HepG2 (cell line): ENCODE measurements at regions not wholly inside any gene's neighbourhood (a gene's known extent, or its start where the extent isn't known, plus 50 kb on each side); places are given as distances from the start of the nearest gene placed in this dataset.

Experiments used
- AGO1 ChIP-seq: fragments of 200-400 bp; formaldehyde crosslinking; IDR thresholded peaks from 2 replicates; pipeline ENCODE4 v1.6.1; 2017; ENCODE audit warnings: mild to moderate bottlenecking, low read depth, low read length, moderate library complexity; ENCODE audit not compliant: poor library complexity, severe bottlenecking
- CENPT ChIP-seq: sonication (generic); formaldehyde crosslinking; IDR thresholded peaks from 2 replicates; pipeline ENCODE4 v1.8.0; 2022; ENCODE audit warnings: low read depth, mild to moderate bottlenecking, moderate library complexity, missing genetic modification reagents
- ELF4 ChIP-seq: sonication (generic); formaldehyde crosslinking; IDR thresholded peaks from 2 replicates; pipeline ENCODE4 v1.5.0; 2020; ENCODE audit warnings: missing genetic modification reagents, mild to moderate bottlenecking, moderate library complexity, borderline replicate concordance
- GLI4 ChIP-seq: sonication (generic); formaldehyde crosslinking; IDR thresholded peaks from 2 replicates; pipeline ENCODE4 v1.5.1; 2020; ENCODE audit warnings: missing genetic modification reagents, mild to moderate bottlenecking, moderate library complexity, borderline replicate concordance
- HMG20B ChIP-seq: conservative IDR thresholded peaks from 2 replicates; pipeline ENCODE4 v1.6.1; 2016; ENCODE audit warnings: missing genetic modification reagents, missing compliant biosample characterization
- JDP2 ChIP-seq: sonication (generic); formaldehyde crosslinking; IDR thresholded peaks from 2 replicates; pipeline ENCODE4 v1.8.1; 2022; ENCODE audit warnings: missing genetic modification reagents, borderline replicate concordance
- KMT2A ChIP-seq: sonication (generic); formaldehyde crosslinking; IDR thresholded peaks from 2 replicates; pipeline ENCODE4 v1.4.0; 2020; ENCODE audit warnings: missing genetic modification reagents
- MTA3 ChIP-seq: sonication (generic); formaldehyde crosslinking; IDR thresholded peaks from 2 replicates; pipeline ENCODE4 v1.4.0; 2020; ENCODE audit warnings: missing genetic modification reagents
- NFE2L2 ChIP-seq: fragments of 150-350 bp; IDR thresholded peaks from 2 replicates; pipeline ENCODE4 v1.6.1; 2014; ENCODE audit warnings: low read length
- PHF21A ChIP-seq: sonication (generic); formaldehyde crosslinking; IDR thresholded peaks from 2 replicates; pipeline ENCODE4 v1.5.0; 2020; ENCODE audit warnings: mild to moderate bottlenecking, missing genetic modification reagents
- PITX1 ChIP-seq: sonication (generic); formaldehyde crosslinking; IDR thresholded peaks from 2 replicates; pipeline ENCODE4 v1.5.1; 2020; ENCODE audit warnings: mild to moderate bottlenecking, missing genetic modification reagents
- RBM39 ChIP-seq: fragments of 200-400 bp; formaldehyde crosslinking; IDR thresholded peaks from one replicate; pipeline ENCODE4 v1.6.1; 2018; ENCODE audit warnings: antibody characterized with exemption, mild to moderate bottlenecking, low read depth, low read length; ENCODE audit not compliant: poor library complexity, severe bottlenecking
- SOX13 ChIP-seq, 3 experiments: fragments of 450-650 bp in 1 of 3; sonication (generic) in 1 of 3; formaldehyde crosslinking in 1 of 3; IDR thresholded peaks in 2 of 3; conservative IDR thresholded peaks in 1 of 3; 2 replicates each; pipeline versions ENCODE4 v1.5.0 to v1.6.1; 2016 to 2020; ENCODE audit warnings: antibody characterized with exemption in 1 of 3, mild to moderate bottlenecking in 1 of 3, missing compliant biosample characterization in 1 of 3, missing genetic modification reagents in 1 of 3, moderate library complexity in 1 of 3
- SUZ12 ChIP-seq: fragments of 150-350 bp; IDR thresholded peaks from 2 replicates; pipeline ENCODE4 v1.6.1; 2014; ENCODE audit warnings: low read depth, low read length
- TAF15 ChIP-seq: fragments of 200-400 bp; formaldehyde crosslinking; IDR thresholded peaks from one replicate; pipeline ENCODE4 v1.6.1; 2018; ENCODE audit warnings: mild to moderate bottlenecking, low read depth, low read length; ENCODE audit not compliant: poor library complexity, severe bottlenecking
- ZNF225 ChIP-seq: sonication (generic); formaldehyde crosslinking; IDR thresholded peaks from 2 replicates; pipeline ENCODE4 v1.4.0; 2020; ENCODE audit warnings: mild to moderate bottlenecking, missing genetic modification reagents
- ZNF230 ChIP-seq: sonication (generic); formaldehyde crosslinking; IDR thresholded peaks from 2 replicates; pipeline ENCODE4 v1.4.0; 2020; ENCODE audit warnings: mild to moderate bottlenecking, missing genetic modification reagents
- ZNF678 ChIP-seq: sonication (generic); formaldehyde crosslinking; IDR thresholded peaks from 2 replicates; pipeline ENCODE4 v1.4.0; 2020; ENCODE audit warnings: mild to moderate bottlenecking, missing genetic modification reagents
- TF ChIP-seq, protein P1 (sequence below): sonication (generic); formaldehyde crosslinking; IDR thresholded peaks from 2 replicates; pipeline ENCODE4 v1.4.0; 2020; ENCODE audit warnings: mild to moderate bottlenecking, missing genetic modification reagents, borderline replicate concordance
- TF ChIP-seq, protein P2 (sequence below): sonication (generic); formaldehyde crosslinking; IDR thresholded peaks from 2 replicates; pipeline ENCODE4 v1.5.0; 2020; ENCODE audit warnings: mild to moderate bottlenecking, missing genetic modification reagents, borderline replicate concordance

DNA sequence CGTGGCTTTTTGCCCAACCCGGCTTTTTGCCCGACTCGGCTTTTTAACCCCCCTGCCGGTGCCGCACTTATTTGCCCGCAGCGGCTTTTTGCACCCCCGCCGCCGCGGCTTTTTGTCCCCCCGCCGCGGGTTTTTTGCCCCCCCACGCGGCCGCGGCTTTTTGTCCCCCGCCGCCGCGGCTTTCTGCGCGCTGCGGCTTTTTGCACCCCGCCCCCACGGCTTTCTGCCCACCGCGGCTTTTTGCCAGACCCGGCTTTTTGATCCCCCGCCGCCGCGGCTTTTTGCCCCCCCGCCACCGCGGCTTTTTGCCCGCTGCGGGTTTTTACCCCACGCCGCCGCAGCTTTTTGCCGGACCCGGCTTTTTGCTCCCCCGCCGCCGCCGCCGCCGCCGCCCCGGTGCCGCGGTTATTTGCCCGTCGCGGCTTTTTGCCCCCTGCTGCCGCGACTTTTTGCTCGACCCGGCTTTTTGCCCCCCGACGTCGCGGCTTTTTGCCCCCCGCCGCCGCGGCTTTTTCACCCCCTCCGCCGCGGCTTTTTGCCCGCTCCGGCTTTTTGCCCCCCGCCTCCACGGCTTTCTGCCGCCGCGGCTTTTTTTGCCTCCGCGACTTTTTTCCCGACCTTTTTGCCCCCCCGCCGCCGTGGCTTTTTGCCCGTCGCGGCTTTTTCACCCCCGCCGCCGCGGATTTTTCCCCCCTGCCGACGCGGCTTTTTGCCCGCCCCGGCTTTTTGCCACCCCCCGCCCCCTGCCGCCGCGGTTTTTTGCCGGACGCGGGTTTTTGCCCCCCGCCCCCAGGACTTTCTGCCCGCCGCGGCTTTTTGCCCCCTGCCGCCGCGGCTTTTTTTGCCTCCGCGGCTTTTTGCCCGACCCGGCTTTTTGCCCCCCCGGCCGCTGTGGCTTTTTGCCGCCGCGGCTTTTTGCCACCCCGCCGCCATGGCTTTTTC, 2786.5 kb downstream of the RPIA start (continued):
- TF ChIP-seq HMG20B (CRISPR knock-in tag) (no peak), ZNF225 (peak; percentile 57; the same call in 1 of the 2 replicates), MTA3 (no peak), ZNF678 (CRISPR knock-in tag) (no peak), NFE2L2 (no peak), GLI4 (no peak), RBM39 (peak; percentile 95), JDP2 (CRISPR knock-in tag) (no peak), CENPT (CRISPR knock-in tag) (no peak), PHF21A (CRISPR knock-in tag) (no peak), ZNF230 (CRISPR knock-in tag) (no peak), AGO1 (peak; percentile 64), PITX1 (CRISPR knock-in tag) (0 out of 2 replicates have a peak, but pooled peaks have one; percentile 14), SOX13 (IDR thresholded peaks at IDR 0.05) (no peak), SOX13 (CRISPR knock-in tag; conservative IDR thresholded peaks at IDR 0.05 in 1 of 2, IDR thresholded peaks at IDR 0.05 in 1 of 2) (no peak), SUZ12 (0 out of 2 replicates have a peak, but pooled peaks have one; percentile 2), ELF4 (CRISPR knock-in tag) (no peak), KMT2A (CRISPR knock-in tag) (no peak), TAF15 (peak; percentile 92)
- TF ChIP-seq, protein P1, sequence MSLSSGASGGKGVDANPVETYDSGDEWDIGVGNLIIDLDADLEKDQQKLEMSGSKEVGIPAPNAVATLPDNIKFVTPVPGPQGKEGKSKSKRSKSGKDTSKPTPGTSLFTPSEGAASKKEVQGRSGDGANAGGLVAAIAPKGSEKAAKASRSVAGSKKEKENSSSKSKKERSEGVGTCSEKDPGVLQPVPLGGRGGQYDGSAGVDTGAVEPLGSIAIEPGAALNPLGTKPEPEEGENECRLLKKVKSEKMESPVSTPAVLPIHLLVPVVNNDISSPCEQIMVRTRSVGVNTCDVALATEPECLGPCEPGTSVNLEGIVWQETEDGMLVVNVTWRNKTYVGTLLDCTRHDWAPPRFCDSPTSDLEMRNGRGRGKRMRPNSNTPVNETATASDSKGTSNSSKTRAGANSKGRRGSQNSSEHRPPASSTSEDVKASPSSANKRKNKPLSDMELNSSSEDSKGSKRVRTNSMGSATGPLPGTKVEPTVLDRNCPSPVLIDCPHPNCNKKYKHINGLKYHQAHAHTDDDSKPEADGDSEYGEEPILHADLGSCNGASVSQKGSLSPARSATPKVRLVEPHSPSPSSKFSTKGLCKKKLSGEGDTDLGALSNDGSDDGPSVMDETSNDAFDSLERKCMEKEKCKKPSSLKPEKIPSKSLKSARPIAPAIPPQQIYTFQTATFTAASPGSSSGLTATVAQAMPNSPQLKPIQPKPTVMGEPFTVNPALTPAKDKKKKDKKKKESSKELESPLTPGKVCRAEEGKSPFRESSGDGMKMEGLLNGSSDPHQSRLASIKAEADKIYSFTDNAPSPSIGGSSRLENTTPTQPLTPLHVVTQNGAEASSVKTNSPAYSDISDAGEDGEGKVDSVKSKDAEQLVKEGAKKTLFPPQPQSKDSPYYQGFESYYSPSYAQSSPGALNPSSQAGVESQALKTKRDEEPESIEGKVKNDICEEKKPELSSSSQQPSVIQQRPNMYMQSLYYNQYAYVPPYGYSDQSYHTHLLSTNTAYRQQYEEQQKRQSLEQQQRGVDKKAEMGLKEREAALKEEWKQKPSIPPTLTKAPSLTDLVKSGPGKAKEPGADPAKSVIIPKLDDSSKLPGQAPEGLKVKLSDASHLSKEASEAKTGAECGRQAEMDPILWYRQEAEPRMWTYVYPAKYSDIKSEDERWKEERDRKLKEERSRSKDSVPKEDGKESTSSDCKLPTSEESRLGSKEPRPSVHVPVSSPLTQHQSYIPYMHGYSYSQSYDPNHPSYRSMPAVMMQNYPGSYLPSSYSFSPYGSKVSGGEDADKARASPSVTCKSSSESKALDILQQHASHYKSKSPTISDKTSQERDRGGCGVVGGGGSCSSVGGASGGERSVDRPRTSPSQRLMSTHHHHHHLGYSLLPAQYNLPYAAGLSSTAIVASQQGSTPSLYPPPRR (CRISPR knock-in tag): no peak
- TF ChIP-seq, protein P2, sequence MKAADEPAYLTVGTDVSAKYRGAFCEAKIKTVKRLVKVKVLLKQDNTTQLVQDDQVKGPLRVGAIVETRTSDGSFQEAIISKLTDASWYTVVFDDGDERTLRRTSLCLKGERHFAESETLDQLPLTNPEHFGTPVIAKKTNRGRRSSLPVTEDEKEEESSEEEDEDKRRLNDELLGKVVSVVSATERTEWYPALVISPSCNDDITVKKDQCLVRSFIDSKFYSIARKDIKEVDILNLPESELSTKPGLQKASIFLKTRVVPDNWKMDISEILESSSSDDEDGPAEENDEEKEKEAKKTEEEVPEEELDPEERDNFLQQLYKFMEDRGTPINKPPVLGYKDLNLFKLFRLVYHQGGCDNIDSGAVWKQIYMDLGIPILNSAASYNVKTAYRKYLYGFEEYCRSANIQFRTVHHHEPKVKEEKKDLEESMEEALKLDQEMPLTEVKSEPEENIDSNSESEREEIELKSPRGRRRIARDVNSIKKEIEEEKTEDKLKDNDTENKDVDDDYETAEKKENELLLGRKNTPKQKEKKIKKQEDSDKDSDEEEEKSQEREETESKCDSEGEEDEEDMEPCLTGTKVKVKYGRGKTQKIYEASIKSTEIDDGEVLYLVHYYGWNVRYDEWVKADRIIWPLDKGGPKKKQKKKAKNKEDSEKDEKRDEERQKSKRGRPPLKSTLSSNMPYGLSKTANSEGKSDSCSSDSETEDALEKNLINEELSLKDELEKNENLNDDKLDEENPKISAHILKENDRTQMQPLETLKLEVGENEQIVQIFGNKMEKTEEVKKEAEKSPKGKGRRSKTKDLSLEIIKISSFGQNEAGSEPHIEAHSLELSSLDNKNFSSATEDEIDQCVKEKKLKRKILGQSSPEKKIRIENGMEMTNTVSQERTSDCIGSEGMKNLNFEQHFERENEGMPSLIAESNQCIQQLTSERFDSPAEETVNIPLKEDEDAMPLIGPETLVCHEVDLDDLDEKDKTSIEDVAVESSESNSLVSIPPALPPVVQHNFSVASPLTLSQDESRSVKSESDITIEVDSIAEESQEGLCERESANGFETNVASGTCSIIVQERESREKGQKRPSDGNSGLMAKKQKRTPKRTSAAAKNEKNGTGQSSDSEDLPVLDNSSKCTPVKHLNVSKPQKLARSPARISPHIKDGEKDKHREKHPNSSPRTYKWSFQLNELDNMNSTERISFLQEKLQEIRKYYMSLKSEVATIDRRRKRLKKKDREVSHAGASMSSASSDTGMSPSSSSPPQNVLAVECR (CRISPR knock-in tag): peak; percentile 24; the same call in 1 of the 2 replicates
